Suprapubic skin (tissue), 4 donors: ENCODE measurements at regions not wholly inside any gene's neighbourhood (a gene's known extent, or its start where the extent isn't known, plus 50 kb on each side); places are given as distances from the start of the nearest gene placed in this dataset.

Source experiments
- CTCF ChIP-seq, 2 donors: fragments of 200-600 bp in 1 of 2; fragments of 450-650 bp in 1 of 2; sonication (generic) in 1 of 2; IDR thresholded peaks; one replicate each; pipeline ENCODE4 v1.5.1; 2016 to 2019; ENCODE audit warnings: antibody characterized with exemption in 2 of 2, mild to moderate bottlenecking in 1 of 2, moderate library complexity in 1 of 2
- EP300 ChIP-seq: sonication (generic); formaldehyde crosslinking; IDR thresholded peaks from one replicate; pipeline ENCODE4 v1.6.1; 2017; ENCODE audit warnings: antibody characterized with exemption
- POLR2A ChIP-seq, 2 donors: fragments of 450-650 bp; IDR thresholded peaks; one replicate each; pipeline ENCODE4 v1.6.1; 2017; ENCODE audit warnings: antibody characterized with exemption in 2 of 2, mild to moderate bottlenecking in 2 of 2, moderate library complexity in 2 of 2
- POLR2AphosphoS5 ChIP-seq, 3 donors: sonication (generic); formaldehyde crosslinking; IDR thresholded peaks; one replicate each; pipeline ENCODE4 v1.6.1; 2017; ENCODE audit warnings: antibody characterized with exemption in 3 of 3

DNA sequence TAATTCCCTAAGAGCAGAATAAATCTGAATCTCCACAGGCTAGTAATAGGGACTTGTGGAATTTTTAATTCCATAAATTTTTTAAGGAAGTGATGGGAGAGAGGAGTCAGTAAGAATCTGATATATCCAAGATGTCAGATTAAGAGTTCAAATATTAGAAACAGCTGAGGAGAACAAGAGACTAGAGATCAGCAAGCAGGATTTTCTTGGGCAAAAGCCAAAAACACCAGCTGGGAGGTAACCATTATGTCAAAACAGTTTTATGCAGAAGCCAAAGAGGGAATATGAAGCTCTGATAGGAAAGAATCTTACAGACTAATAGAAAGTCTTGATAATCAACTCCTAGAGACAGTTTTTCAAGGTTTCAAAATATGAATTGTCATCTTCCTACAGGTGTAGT is 72.2 kb upstream of the RBPJ start:
- TF ChIP-seq CTCF (IDR thresholded peaks at IDR 0.05): no peak
- no peak for TF ChIP-seq POLR2AphosphoS5 (IDR thresholded peaks at IDR 0.05)
- no peak for TF ChIP-seq POLR2A (IDR thresholded peaks at IDR 0.05)
- no peak for TF ChIP-seq EP300
